Amygdala (tissue), 56 donors: ENCODE measurements at regions not wholly inside any gene's neighbourhood (a gene's known extent, or its start where the extent isn't known, plus 50 kb on each side); places are given as distances from the start of the nearest gene placed in this dataset.

ENCODE experiments used
- DNase-seq, 56 donors: peaks; one replicate each; lab custom pipeline; 2025; lab: John Stamatoyannopoulos, UW

DNA sequence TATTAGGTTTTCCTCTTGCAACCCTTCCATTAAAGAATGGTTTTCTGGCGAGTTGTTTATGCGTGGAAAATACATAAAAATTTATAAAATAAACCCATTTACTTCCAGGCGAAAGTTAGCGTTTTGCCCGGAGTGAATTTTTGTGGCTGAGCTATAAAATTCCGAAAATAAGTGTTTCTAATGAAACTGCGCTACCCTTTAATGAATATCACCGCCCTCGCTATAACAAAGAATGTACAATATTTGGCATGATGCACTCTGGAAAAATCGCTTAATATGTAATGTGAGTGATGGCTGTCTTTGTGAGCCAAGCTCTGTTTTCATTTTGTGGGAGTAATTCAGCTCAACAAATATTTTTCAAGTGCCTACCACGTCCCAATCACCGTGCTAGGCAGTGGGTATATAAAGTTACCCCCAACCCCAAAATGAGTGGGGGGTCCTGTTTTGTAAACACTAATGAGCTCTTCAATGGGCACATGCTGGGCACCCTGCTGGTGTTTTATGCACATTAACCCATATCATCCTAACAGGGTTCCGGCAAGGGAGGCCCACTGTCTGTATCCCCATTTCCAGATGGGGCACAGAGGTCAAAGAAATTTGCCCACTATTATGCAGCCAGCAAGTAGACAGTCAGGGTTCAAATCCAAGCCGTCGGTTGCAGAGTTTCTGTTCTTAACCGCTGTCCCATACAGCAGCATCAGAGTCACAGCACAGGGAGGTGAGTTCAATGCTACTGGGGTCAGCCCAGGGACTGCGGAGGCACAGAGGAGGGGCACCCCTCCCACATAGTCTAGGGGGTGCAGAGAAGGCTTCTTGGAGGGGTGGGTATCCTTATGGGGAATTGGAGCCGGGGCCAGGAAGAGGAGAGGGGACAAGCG lies 65.7 kb upstream of the STX18 start:
- DNase-seq = no peak

DNA sequence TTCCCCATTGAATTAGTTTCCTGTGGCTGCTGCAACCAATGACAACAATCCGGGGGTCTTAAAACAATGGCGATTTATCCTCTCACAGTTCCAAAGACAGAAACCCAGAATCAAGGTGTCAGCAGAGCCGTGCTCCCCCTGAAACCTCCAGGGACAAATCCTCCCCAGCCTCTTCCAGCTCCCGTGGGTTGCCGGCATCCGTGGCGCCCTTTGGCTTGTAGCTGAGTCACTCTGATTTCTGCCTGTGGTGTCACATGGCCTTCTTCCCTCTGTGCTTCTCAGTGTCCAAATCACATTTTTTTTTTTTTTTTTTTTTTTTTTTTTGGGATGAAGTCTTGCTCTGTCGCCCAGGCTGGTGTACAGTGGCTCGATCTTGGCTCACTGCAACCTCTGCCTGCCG lies 64.5 kb upstream of the STX18 start:
- DNase-seq = no peak

DNA sequence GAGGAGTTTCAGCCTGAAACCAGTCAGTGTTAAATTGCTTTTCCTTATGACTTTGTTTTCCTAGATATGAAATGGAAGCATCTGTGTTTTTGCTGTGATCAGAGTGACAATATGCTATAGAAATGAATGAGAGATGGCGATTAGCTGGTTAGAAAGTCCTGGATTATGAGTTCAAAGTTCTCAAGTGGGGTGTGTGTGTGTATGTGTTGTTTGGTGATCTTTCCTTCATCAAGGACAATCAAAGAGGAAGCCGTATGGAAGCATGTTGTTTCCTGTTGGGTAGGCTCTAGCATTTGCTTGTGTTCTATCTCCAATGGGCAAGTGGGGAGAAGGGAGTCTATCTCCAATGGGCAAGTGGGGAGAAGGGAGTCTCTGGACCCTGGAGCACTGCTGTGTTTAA lies 64.0 kb upstream of the STX18 start:
- DNase-seq = no peak

DNA sequence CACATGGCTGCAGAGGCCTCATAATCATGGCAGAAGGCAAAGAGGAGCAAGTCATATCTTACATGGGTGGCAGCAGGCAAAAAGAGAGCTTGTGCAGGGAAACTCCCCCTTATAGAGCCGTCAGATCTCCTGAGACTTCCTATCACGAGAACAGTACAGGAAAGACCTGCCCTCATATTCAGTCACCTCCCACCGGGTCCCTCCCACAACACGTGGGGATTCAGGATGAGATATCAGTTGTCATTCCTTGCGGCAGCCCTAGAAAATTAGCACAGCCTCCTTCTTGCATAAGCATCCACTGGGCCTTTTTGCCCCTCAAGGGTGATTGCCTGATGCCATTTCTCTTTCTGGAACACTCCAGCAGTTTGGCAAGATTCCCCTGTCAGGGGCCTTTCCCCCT lies 61.7 kb upstream of the STX18 start:
- no peak for DNase-seq

DNA sequence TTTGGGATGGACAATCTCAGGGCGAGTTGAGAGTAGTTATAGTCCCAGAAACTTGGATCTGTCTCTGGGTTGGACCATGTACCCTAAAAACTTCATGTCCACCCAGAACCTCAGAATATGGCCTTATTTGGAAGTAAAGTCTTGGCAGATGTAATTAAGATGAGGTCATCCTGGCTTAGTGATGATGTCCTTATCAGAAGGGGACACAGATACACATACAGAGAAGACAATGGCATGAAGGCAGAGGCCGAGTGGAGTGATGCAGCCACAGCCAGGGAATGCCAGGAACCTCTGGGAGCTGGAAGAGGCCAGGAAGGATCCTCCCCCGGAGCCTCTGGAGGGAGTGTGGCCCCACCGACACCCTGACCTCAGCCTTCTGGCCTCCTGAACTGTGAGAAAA lies 61.2 kb upstream of the STX18 start:
- DNase-seq = no peak

DNA sequence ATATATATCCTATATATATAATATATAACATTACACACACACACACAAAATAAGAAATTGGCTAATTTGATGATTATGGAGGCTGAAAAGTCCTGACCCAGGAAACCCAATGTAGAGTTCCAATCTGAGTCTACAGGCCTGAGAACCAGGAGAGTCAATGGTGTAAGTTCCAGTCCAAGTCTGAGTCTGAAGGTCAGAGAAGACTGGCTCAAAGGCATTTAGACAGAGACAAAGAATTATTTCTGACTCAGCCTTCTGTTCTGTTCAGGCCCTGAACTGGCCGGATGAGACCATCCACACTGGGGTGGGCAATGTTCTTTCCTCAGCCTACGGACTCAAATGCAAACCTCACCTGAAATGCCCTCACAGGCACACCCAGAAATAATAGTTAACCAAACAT lies 60.6 kb upstream of the STX18 start:
- DNase-seq = no peak

DNA sequence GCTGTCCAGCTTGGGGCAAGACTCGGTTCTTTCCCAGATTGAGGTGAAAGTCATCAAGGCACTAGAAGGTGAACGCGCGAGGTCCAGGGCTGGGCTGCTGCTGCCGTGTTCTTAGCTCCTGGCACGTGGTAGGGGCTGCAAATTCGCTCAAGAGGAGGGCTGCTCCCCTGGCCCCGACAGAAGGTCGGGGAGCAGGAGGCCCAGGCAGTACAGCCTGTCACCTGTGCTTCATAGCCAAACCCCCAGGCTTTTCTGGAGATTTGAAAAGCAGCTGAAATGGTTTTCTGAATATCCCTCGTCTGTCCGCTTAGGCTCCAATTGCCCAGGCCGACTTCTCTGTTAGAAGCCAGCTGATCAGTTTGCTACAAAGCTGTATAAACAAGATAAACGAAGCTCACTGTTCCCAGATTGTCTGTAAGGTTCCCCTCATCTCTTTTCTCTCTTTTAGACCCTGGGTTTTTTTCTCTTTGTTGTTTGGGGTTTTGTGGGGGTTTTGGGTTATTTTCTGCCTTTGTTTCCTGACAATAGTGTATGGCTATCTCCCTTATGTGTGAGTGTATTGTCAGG lies 60.0 kb upstream of the STX18 start:
- no peak for DNase-seq

DNA sequence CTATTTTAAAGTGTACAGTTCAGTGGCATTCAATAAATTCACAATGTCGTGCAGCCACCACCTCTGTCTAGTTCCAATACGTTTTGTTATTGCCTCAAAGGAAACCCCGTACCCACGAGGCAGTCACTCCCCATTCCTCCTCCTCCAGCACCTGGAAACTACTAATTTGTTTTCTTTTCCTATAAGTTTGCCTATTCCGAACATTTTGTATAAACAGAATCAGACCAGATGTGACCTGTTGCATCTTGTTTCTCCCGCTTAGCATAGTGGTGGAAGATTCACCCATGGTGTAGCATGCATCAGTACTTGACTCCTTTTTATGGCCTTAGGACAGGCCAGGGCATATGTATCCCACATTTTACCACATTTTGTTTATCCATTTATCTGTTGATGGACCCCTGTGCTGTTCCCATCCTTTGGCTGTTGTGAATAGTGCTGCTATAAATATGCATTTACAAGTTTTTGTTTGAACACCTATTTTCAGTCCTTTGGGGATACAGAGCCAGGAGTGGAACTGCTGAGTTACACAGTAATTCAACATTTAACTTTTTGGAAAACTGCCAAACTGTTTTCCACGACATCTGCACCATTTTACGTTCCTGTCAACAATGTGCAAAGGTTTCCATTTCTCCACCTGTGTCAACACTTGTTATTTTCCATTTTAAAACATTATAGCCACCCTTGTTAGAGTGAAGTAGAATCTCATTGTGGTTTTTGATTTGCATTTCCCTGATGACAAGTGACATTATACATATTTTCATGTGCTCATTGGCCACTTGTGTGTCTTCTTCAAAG lies 57.8 kb upstream of the STX18 start:
- DNase-seq = no peak

DNA sequence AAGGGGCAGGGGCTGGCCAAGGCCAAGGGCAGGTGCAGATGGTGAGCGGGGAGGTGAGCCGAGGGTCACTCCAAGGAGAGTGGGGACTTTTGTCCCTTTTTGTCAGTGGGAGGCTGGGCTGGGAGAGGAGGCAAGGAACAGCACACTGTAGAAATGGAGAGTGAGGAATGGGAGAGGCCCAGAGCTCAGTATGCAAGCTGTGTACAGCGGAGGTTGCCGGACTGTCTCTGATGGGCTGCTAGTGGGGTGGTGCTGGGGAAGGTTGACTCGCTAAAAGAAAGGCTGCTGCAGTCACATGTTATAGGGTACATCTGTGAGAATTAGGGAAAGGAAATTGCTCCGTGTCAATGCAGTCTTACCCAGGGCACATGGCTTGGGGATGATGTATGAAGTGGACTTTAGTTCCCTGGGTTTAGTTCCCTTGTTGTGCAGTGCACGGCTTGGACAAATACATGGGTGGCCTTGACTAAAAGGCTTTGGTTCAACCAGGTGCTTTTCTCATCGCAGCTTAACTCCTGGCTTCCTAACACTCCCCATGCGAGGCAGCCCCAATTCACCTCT lies 57.1 kb upstream of the STX18 start:
- DNase-seq = no peak

DNA sequence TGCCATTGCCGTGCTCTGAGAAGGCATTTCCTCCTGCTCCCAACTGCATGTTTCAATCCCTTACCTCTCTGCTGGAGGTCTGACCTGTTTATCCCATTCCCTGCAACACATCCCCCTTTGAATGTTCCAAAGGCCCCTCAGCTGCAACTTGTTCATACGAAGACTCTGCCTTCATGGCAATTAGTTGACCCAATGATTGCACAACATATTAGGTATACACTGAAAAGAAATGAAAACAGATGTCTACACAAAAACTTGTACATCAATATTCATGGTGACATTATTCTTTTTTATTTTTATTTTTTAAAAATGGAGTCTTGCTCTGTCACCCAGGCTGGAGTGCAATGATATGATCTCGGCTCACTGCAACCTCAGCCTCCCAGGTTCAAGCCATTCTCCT lies 54.9 kb upstream of the STX18 start:
- DNase-seq = no peak

DNA sequence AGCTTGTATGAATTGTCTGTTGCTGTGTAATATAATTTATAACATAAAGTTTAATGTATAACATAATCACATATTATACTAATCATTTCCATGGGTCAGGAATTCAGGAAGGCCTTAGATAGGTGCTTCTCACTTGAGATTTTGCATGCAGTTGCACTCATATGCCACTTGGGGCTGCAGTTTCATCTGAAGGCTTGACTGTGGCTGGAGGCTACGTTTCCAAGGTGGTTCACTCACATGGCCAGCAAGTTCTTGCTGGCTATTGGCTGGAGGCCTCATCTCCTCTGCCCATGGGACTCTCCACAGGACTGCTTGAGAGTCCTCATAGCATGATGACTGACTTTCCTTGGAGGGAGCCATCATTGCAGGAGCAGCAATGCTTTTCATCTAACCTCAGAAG lies 53.4 kb upstream of the STX18 start:
- no peak for DNase-seq

DNA sequence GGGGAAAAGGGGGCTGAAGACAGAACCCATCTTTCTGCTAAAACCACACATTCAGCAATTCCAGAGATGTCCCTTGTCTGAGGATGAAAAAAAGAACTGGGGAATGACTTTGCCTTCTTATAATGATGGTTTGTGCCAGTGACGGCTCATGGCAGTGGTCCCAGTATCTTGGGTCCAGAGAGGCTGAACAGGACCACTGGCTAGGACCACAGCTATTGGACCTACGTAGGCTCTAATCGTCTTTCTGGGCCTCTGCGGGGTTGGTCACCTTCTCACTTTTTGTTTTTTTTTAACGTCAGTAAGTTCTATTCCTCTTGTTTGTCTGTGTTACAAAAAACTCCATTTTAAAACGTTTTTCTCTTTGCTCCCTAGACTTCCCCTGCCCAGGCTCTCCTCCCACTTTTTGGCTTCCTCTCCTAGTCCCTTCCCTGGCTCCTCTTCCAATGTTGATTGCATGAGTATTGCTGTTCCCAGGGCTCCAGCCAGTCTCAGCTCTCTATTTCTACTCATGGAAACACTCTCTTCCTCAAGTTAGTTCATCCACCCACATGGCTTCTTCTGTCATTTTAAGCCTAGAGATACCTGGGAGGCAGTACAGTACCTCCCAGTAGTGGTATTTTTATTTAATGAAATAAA lies 52.6 kb upstream of the STX18 start:
- no peak for DNase-seq

DNA sequence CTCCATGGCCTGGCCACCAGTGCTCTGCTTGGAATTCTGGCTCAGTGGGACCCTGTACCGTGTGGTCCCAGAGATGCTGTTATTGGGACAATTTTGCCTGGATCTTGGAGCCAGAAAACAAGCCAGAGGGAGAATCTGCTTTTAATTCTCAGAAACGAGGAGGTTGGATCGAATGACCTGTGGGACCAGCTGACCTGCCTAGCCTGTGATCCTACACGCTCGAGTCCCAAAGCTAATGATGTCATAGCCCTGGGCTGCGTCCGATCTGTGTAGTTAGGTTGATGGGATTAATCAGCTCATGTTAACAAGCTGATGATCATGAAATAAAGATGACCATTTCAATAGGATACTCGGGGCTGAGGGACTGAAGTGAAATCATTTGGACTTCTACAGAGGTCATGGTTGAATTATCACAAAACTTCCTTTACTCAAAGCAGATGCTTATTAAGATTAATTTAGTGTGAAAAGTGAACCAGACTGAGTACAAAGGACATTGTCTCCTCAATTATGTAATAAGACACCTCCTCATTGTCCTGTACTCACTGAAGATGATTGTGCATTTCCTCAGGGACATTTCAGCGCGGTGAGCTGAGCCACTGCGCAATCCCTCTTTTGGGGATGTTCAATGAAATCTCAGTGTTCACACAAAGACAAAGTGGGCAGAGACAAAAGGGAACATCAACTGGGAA lies 51.9 kb upstream of the STX18 start:
- DNase-seq = no peak

DNA sequence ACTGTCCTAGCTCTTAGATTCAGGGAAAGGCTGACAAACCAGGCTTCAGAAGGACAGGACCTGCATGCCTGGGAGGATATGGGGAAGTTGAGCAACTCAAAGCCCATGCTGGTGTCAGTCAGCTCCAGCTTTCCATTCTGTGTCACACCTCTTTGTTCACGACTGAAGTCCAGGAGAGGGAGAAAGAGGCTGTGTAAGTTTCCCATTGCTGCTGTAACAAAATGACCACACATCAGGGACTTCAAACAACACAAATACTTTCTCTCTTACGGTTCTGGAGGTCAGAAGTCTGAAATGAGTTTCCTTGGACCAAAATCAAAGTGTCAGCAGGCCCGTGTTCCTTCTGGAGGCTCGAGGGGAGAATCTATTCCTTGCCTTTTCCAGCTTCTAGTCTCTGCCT lies 50.6 kb upstream of the STX18 start:
- no peak for DNase-seq
